ENCODE measurements at regions not wholly inside any gene's neighbourhood (a gene's known extent, or its start where the extent isn't known, plus 50 kb on each side); places are given as distances from the start of the nearest gene placed in this dataset.

DNA sequence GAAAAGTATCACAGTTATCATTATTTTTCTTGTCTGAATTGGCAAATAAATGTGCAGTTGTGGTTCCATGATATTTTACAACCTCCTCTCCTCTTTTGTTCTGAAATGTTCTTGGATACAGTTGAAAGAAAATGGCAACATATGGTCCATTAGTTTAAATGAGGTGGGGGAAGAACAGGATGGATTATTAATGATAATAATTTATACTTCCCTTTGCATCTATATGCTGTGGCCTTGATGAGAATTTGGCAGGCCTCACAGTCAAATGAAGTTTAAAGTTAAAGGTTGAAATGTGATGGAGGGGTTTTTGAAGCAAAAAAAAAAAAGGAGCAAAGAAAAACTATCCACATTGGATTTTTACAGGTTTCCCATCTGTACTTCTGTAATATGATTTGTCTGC, 946.3 kb upstream of the INTU start:
- TF ChIP-seq ZC3H10 (CRISPR knock-in tag; IDR thresholded peaks at IDR 0.05), result no peak
- no peak for TF ChIP-seq RARB (CRISPR knock-in tag; IDR thresholded peaks at IDR 0.05)
- TF ChIP-seq ZNF8 (CRISPR knock-in tag; IDR thresholded peaks at IDR 0.05), result no peak
- TF ChIP-seq ZNF70 (CRISPR knock-in tag; IDR thresholded peaks at IDR 0.05), result no peak
- no peak for TF ChIP-seq ARNTL (CRISPR knock-in tag; IDR thresholded peaks at IDR 0.05; ENCODE audit: borderline replicate concordance, low read depth)
- TF ChIP-seq, protein P1, sequence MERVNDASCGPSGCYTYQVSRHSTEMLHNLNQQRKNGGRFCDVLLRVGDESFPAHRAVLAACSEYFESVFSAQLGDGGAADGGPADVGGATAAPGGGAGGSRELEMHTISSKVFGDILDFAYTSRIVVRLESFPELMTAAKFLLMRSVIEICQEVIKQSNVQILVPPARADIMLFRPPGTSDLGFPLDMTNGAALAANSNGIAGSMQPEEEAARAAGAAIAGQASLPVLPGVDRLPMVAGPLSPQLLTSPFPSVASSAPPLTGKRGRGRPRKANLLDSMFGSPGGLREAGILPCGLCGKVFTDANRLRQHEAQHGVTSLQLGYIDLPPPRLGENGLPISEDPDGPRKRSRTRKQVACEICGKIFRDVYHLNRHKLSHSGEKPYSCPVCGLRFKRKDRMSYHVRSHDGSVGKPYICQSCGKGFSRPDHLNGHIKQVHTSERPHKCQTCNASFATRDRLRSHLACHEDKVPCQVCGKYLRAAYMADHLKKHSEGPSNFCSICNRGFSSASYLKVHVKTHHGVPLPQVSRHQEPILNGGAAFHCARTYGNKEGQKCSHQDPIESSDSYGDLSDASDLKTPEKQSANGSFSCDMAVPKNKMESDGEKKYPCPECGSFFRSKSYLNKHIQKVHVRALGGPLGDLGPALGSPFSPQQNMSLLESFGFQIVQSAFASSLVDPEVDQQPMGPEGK (CRISPR knock-in tag; IDR thresholded peaks at IDR 0.05; ENCODE audit: borderline replicate concordance), result no peak
- no peak for TF ChIP-seq CSDC2 (CRISPR knock-in tag; IDR thresholded peaks at IDR 0.05)
- no peak for TF ChIP-seq ISL1 (CRISPR knock-in tag; IDR thresholded peaks at IDR 0.05)
- TF ChIP-seq ZFP3 (CRISPR knock-in tag; IDR thresholded peaks at IDR 0.05), result no peak
- TF ChIP-seq BACH2 (CRISPR knock-in tag; IDR thresholded peaks at IDR 0.05; ENCODE audit: borderline replicate concordance), result no peak
- TF ChIP-seq ESRRG (CRISPR knock-in tag; IDR thresholded peaks at IDR 0.05), result no peak
- TF ChIP-seq ZFP30 (CRISPR knock-in tag; IDR thresholded peaks at IDR 0.05), result no peak
